ENCODE measurements at regions not wholly inside any gene's neighbourhood (a gene's known extent, or its start where the extent isn't known, plus 50 kb on each side); places are given as distances from the start of the nearest gene placed in this dataset.
"Not testable (repeated sequence)": the region's sequence is repeated elsewhere in the genome, so short reads cannot be mapped to it uniquely, and the experiment has no call there.

DNA sequence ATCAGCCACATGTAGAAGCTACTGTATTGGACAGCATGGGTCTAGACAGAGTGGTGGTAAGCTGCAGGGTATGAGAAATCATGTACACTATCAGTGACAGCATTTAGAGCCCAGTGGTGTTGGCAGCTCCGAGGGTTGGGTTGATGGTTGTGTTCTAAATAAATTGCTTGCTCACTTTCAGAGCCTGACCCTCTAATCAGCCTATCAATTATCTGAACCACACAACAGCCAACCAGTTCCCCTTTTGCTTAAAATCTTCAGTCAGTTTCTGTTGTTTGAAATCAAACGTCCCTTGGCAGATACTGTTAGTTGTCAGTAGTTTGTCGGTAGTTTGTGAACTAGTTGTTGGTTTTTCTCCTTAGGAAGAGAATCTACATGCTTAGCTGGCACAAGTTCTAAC lies 99.8 kb upstream of the RAI2 start:
- Mint-ChIP-seq H3K9me3 (no peaks in the 10 kb centered on the region), H3K4me1 (no peaks in the 10 kb centered on the region), H3K27me3 (peaks cover 0 to 40% of the 10 kb centered on the region in 2 donors), H3K4me3 (no peak overlapping the region), H3K27ac (no peak overlapping the region), H3K36me3 (no peaks in the 10 kb centered on the region)
- WGBS (ENCODE audit: insufficient coverage): no CpG with 5 or more reads among the region's 3 CpGs
- no peaks in the 10 kb centered on the region for H3K4me1 ChIP-seq (ENCODE audit: control insufficient read depth in 1 of 2, extremely low read depth in 1 of 2, insufficient read depth in 2 of 2, low read length in 2 of 2)
- no peaks in the 10 kb centered on the region for H3K9me3 ChIP-seq
- H3K36me3 ChIP-seq (ENCODE audit: control insufficient read depth in 2 of 2, extremely low read depth in 1 of 2, insufficient read depth in 1 of 2, low read length in 1 of 2): no peaks in the 10 kb centered on the region
- DNase-seq: no peak
- ChIA-PET POLR2A (no interaction called here), CTCF (no interaction called here)
- no peak overlapping the region for H3K4me3 ChIP-seq (ENCODE audit: control insufficient read depth in 1 of 2, extremely low read depth in 1 of 2, low read length in 1 of 2)
- no peak overlapping the region for H3K27ac ChIP-seq (ENCODE audit: low read length)
- ATAC-seq (replicated peaks in 1 of 4): no peak
- no peaks in the 10 kb centered on the region for H3K27me3 ChIP-seq (replicated peaks in 1 of 2; ENCODE audit: control insufficient read depth in 2 of 2, extremely low read depth in 1 of 2, insufficient read depth in 2 of 2, low read length in 1 of 2)

DNA sequence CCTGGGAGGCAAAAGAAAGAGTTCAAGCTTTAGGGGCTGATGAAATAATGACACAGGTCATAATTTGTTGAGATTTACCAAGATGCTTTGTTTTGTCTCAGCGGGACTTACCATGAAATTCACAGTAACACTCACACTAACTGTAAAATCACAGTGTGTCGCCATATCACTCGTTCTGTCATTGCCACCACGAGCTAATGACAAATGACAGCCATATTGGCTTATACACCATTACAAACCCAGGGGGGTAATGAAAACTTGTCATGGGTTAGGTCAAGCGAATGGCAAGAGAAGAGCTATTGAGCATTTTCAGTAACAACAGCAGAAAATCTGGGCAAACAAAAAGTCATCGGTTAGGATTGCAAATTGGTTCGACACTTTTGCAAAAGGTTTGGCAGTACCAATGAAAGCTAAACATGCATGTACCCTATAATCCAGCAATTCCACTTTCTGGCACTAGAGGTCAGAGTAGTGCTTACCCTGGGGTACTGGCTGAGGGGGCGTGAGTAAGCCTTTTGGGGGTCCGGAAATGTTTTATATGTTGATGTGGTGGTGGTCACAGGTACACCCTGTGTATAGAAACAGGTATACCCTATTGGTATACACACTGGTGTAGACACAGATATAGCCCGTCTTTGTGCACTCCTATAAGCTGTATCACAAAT lies 83.9 kb upstream of the RAI2 start:
- peak in 2 of 4 experiments; percentile 29 to 35 for ATAC-seq (replicated peaks in 1 of 4)
- Histone ChIP-seq H3K4me3 (ENCODE audit: control insufficient read depth in 1 of 2, extremely low read depth in 1 of 2, low read length in 1 of 2) (no peak overlapping the region), H3K4me1 (ENCODE audit: control insufficient read depth in 1 of 2, extremely low read depth in 1 of 2, insufficient read depth in 2 of 2, low read length in 2 of 2) (no peaks in the 10 kb centered on the region), H3K27ac (ENCODE audit: low read length) (no peak overlapping the region), H3K27me3 (replicated peaks in 1 of 2; ENCODE audit: control insufficient read depth in 2 of 2, extremely low read depth in 1 of 2, insufficient read depth in 2 of 2, low read length in 1 of 2) (no peaks in the 10 kb centered on the region), H3K9me3 (no peaks in the 10 kb centered on the region), H3K36me3 (ENCODE audit: control insufficient read depth in 2 of 2, extremely low read depth in 1 of 2, insufficient read depth in 1 of 2, low read length in 1 of 2) (no peaks in the 10 kb centered on the region)
- H3K27me3 Mint-ChIP-seq: peaks cover 0 to 16% of the 10 kb centered on the region in 2 donors
- CTCF ChIA-PET: interaction anchor here (0.6 to 0.9 kb wide), 7 partner anchors 11 to 1340 kb away, joined by 3 to 9 read pairs (median 3); partner anchors contain the start of gene SCML1 (in 1 of the 2)
- no CpG with 5 or more reads among the region's 10 CpGs for WGBS (ENCODE audit: insufficient coverage)
- no peak overlapping the region for H3K27ac Mint-ChIP-seq
- H3K4me3 Mint-ChIP-seq: no peak overlapping the region
- peaks cover 0 to 2% (median 0%) of the 10 kb centered on the region in 3 donors for H3K9me3 Mint-ChIP-seq
- POLR2A ChIA-PET: no interaction called here
- no peaks in the 10 kb centered on the region for H3K4me1 Mint-ChIP-seq
- peak in 6 of 35 experiments; percentile 0 to 45 (median 2) for DNase-seq
- H3K36me3 Mint-ChIP-seq: no peaks in the 10 kb centered on the region

DNA sequence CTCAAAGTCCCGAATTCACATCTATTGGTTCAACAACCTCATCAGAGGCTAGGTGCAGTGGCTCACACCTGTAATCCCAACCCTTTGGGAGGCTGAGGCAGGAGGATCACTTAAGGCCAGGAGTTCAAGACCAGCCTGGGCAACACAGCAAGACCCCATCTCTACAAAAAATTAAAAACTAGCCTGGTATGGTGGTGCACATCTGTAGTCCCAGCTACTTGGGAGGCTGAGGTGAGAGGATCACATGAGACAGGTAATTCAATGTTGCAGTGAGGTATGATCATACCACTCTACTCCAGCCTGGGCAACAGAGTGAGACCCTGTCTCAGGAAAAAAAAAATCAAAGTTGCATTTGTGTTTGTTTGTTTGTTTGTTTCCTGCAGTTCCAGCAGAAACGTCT lies 80.1 kb upstream of the RAI2 start:
- H3K27me3 Mint-ChIP-seq: peaks cover 0 to 35% of the 10 kb centered on the region in 2 donors
- H3K9me3 ChIP-seq; H3K36me3 ChIP-seq (ENCODE audit: control insufficient read depth in 2 of 2, extremely low read depth in 1 of 2, insufficient read depth in 1 of 2, low read length in 1 of 2); H3K4me3 ChIP-seq (ENCODE audit: control insufficient read depth in 1 of 2, extremely low read depth in 1 of 2, low read length in 1 of 2); H3K4me1 ChIP-seq (ENCODE audit: control insufficient read depth in 1 of 2, extremely low read depth in 1 of 2, insufficient read depth in 2 of 2, low read length in 2 of 2); DNase-seq; H3K4me1 Mint-ChIP-seq; ATAC-seq (replicated peaks in 1 of 4); H3K27ac Mint-ChIP-seq; H3K36me3 Mint-ChIP-seq; POLR2A ChIA-PET; H3K9me3 Mint-ChIP-seq; H3K4me3 Mint-ChIP-seq; CTCF ChIA-PET; H3K27me3 ChIP-seq (replicated peaks in 1 of 2; ENCODE audit: control insufficient read depth in 2 of 2, extremely low read depth in 1 of 2, insufficient read depth in 2 of 2, low read length in 1 of 2); H3K27ac ChIP-seq (ENCODE audit: low read length): not testable (repeated sequence)
- WGBS (ENCODE audit: insufficient coverage): no CpG with 5 or more reads among the region's 2 CpGs

DNA sequence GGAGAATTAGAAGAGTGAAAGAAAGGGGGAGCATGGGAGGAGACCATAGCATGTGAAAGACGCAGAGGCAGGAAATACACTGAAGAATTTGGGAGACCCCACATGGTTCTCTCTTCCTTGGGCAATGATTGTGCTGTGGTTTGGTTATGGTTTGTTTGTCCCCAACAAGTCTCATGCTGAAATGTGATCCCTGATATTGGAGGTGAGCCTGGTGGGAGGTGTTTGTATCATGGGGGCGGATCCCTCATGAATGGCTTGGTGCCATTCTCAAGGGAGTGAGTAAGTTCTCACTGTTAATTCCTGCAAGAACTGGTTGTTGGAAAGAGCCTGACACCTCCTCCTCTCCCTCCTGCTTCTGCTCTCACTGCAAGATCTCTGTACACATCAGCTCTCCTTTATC lies 78.6 kb upstream of the RAI2 start:
- no peak overlapping the region for H3K27ac Mint-ChIP-seq

DNA sequence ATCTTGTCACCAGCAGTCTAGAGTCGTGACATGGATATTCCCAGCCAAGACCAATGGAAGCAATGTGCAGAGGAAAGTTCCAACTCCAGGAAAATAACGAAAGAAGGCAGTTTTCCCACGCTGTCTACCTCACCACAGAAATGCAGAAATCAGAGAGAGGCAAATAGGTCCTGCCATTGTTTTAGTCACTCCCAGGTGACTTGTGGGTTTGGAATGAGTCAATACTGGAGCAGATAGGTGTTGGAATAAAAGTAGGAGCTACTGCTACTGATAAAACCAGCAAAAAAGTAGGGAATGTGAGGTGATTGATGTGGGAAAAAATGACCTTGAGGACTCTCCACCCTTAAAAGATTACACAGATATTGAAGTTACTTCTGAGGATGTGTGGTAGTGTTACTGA lies 72.8 kb upstream of the RAI2 start:
- WGBS (ENCODE audit: insufficient coverage): no CpG with 5 or more reads among the region's 3 CpGs
- no peak overlapping the region for H3K27ac ChIP-seq (ENCODE audit: low read length)
- POLR2A ChIA-PET: no interaction called here
- no peaks in the 10 kb centered on the region for H3K36me3 Mint-ChIP-seq
- no peaks in the 10 kb centered on the region for H3K9me3 Mint-ChIP-seq
- H3K27me3 Mint-ChIP-seq: peaks cover 0 to 22% of the 10 kb centered on the region in 2 donors
- H3K4me1 Mint-ChIP-seq: no peaks in the 10 kb centered on the region
- H3K4me3 Mint-ChIP-seq: no peak overlapping the region
- no peak overlapping the region for H3K4me3 ChIP-seq (ENCODE audit: control insufficient read depth in 1 of 2, extremely low read depth in 1 of 2, low read length in 1 of 2)
- H3K9me3 ChIP-seq: no peaks in the 10 kb centered on the region
- H3K27ac Mint-ChIP-seq: no peak overlapping the region
- no peak for DNase-seq
- no peaks in the 10 kb centered on the region for H3K27me3 ChIP-seq (replicated peaks in 1 of 2; ENCODE audit: control insufficient read depth in 2 of 2, extremely low read depth in 1 of 2, insufficient read depth in 2 of 2, low read length in 1 of 2)
- CTCF ChIA-PET: no interaction called here
- no peaks in the 10 kb centered on the region for H3K4me1 ChIP-seq (ENCODE audit: control insufficient read depth in 1 of 2, extremely low read depth in 1 of 2, insufficient read depth in 2 of 2, low read length in 2 of 2)
- no peaks in the 10 kb centered on the region for H3K36me3 ChIP-seq (ENCODE audit: control insufficient read depth in 2 of 2, extremely low read depth in 1 of 2, insufficient read depth in 1 of 2, low read length in 1 of 2)
- no peak for ATAC-seq (replicated peaks in 1 of 4)

More for the DNA sequence above, 78.6 kb upstream of the RAI2 start:
- H3K4me3 ChIP-seq (ENCODE audit: control insufficient read depth in 1 of 2, extremely low read depth in 1 of 2, low read length in 1 of 2): no peak overlapping the region
- no peak for ATAC-seq (replicated peaks in 1 of 4)
- no peaks in the 10 kb centered on the region for H3K36me3 Mint-ChIP-seq
- H3K36me3 ChIP-seq (ENCODE audit: control insufficient read depth in 2 of 2, extremely low read depth in 1 of 2, insufficient read depth in 1 of 2, low read length in 1 of 2): no peaks in the 10 kb centered on the region
- H3K9me3 Mint-ChIP-seq: no peaks in the 10 kb centered on the region
- no peaks in the 10 kb centered on the region for H3K4me1 Mint-ChIP-seq
- no peaks in the 10 kb centered on the region for H3K4me1 ChIP-seq (ENCODE audit: control insufficient read depth in 1 of 2, extremely low read depth in 1 of 2, insufficient read depth in 2 of 2, low read length in 2 of 2)
- H3K27me3 Mint-ChIP-seq: peaks cover 0 to 35% of the 10 kb centered on the region in 2 donors
- 60% methylated on average over 1 of the region's 2 CpGs for WGBS (ENCODE audit: insufficient coverage)
- peaks cover 2% of the 10 kb centered on the region for H3K9me3 ChIP-seq
- no peak overlapping the region for H3K4me3 Mint-ChIP-seq
- CTCF ChIA-PET: no interaction called here
- H3K27ac ChIP-seq (ENCODE audit: low read length): no peak overlapping the region
- DNase-seq: no peak
- no peaks in the 10 kb centered on the region for H3K27me3 ChIP-seq (replicated peaks in 1 of 2; ENCODE audit: control insufficient read depth in 2 of 2, extremely low read depth in 1 of 2, insufficient read depth in 2 of 2, low read length in 1 of 2)
- POLR2A ChIA-PET: interaction anchor here in 1 of 2 donors (0.7 kb wide), 1 partner anchor 55 kb away, joined by 3 read pairs; no protein-coding TSS in a partner anchor

DNA sequence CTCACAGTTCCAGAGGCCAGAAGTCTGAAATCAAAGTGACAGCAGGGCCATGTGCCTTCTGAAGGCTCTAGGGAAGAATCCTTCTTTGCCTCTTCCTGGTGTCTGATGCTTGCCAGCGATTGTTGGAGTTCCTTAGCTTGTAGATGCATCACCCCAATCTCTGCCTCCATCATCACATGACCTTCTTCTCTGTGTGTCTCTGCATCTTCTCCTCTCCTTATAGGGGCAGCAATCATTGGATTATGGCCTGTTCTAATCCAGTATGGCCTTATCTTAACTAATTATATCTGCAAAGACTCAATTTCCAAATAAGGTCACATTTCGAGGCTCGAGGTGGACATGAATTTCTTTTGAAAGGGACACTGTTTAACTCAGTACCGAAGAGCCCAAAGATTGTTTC lies 71.7 kb upstream of the RAI2 start:
- Mint-ChIP-seq H3K9me3 (no peaks in the 10 kb centered on the region), H3K4me1 (no peaks in the 10 kb centered on the region), H3K36me3 (no peaks in the 10 kb centered on the region), H3K4me3 (no peak overlapping the region), H3K27ac (no peak overlapping the region), H3K27me3 (peaks cover 0 to 19% of the 10 kb centered on the region in 2 donors)
- H3K9me3 ChIP-seq: no peaks in the 10 kb centered on the region
- ChIA-PET CTCF (interaction anchor here in 1 of 2 donors (0.6 to 0.9 kb wide), 2 partner anchors 14 to 1922 kb away, joined by 3 read pairs; no protein-coding TSS in a partner anchor), POLR2A (no interaction called here)
- H3K4me3 ChIP-seq (ENCODE audit: control insufficient read depth in 1 of 2, extremely low read depth in 1 of 2, low read length in 1 of 2): no peak overlapping the region
- no peaks in the 10 kb centered on the region for H3K27me3 ChIP-seq (replicated peaks in 1 of 2; ENCODE audit: control insufficient read depth in 2 of 2, extremely low read depth in 1 of 2, insufficient read depth in 2 of 2, low read length in 1 of 2)
- H3K36me3 ChIP-seq (ENCODE audit: control insufficient read depth in 2 of 2, extremely low read depth in 1 of 2, insufficient read depth in 1 of 2, low read length in 1 of 2): no peaks in the 10 kb centered on the region
- WGBS (ENCODE audit: insufficient coverage): 70% methylated on average over 2 of the region's 4 CpGs
- ATAC-seq (replicated peaks in 1 of 4) (no peak), DNase-seq (no peak)
- no peaks in the 10 kb centered on the region for H3K4me1 ChIP-seq (ENCODE audit: control insufficient read depth in 1 of 2, extremely low read depth in 1 of 2, insufficient read depth in 2 of 2, low read length in 2 of 2)
- no peak overlapping the region for H3K27ac ChIP-seq (ENCODE audit: low read length)

Measured in T-cell (primary cell).